ENCODE measurements at regions not wholly inside any gene's neighbourhood (a gene's known extent, or its start where the extent isn't known, plus 50 kb on each side); places are given as distances from the start of the nearest gene placed in this dataset.

GRCh38 chr5:125399885-125400284 is 653.4 kb upstream of the ZNF608 start:
- TF ChIP-seq POLR2A (IDR thresholded peaks at IDR 0.05) = no peak
- Histone ChIP-seq H3K36me3 (no peaks in the 10 kb centered on the region), H3K27me3 (no peaks in the 10 kb centered on the region), H3K27ac (no peak overlapping the region), H3K9me3 (peaks cover 0 to 10% (median 3%) of the 10 kb centered on the region in 12 donors), H3K4me3 (no peak overlapping the region), H3K4me1 (no peaks in the 10 kb centered on the region)
- ATAC-seq (no peak), DNase-seq (no peak)
- 92 to 97% (median 96%) methylated on average over 3 of the region's 3 CpGs for WGBS, 4 donors
- intact Hi-C loops (cut with DNase I) = no loop called here

- WGBS, 4 donors = 78 to 91% (median 83%) methylated on average over 5 of the region's 5 CpGs
- intact Hi-C loops (cut with DNase I) = no loop called here
- DNase-seq (no peak), ATAC-seq (no peak)
- Histone ChIP-seq H3K27me3 (no peaks in the 10 kb centered on the region), H3K4me3 (no peak overlapping the region), H3K36me3 (no peaks in the 10 kb centered on the region), H3K9me3 (peaks cover 0 to 12% (median under 1%) of the 10 kb centered on the region in 12 donors), H3K4me1 (no peaks in the 10 kb centered on the region), H3K27ac (no peak overlapping the region)
- TF ChIP-seq CTCF (IDR thresholded peaks at IDR 0.05) (no peak), POLR2A (IDR thresholded peaks at IDR 0.05) (no peak)
These were observed 655.5 kb upstream of the ZNF608 start for GRCh38 chr5:125401724-125402622.

GRCh38 chr5:125402787-125403186 is 656.3 kb upstream of the ZNF608 start:
- peaks cover 0 to 11% (median 0%) of the 10 kb centered on the region in 12 donors for H3K9me3 ChIP-seq
- TF ChIP-seq CTCF (IDR thresholded peaks at IDR 0.05) (no peak), POLR2A (IDR thresholded peaks at IDR 0.05) (no peak)
- H3K27me3 ChIP-seq = no peaks in the 10 kb centered on the region
- no peaks in the 10 kb centered on the region for H3K36me3 ChIP-seq
- no peaks in the 10 kb centered on the region for H3K4me1 ChIP-seq
- WGBS, 4 donors = 87 to 92% (median 91%) methylated on average over 4 of the region's 4 CpGs
- intact Hi-C loops (cut with DNase I) = no loop called here
- no peak for ATAC-seq
- no peak overlapping the region for H3K27ac ChIP-seq
- no peak for DNase-seq
- no peak overlapping the region for H3K4me3 ChIP-seq

- Histone ChIP-seq H3K4me1 (peaks cover 0 to 4% (median 0%) of the 10 kb centered on the region in 12 donors), H3K27ac (no peak overlapping the region), H3K9me3 (peaks cover 0 to 11% (median 0%) of the 10 kb centered on the region in 12 donors), H3K27me3 (no peaks in the 10 kb centered on the region), H3K4me3 (no peak overlapping the region), H3K36me3 (no peaks in the 10 kb centered on the region)
- 83 to 93% (median 85%) methylated on average over 5 of the region's 5 CpGs for WGBS, 4 donors
- ATAC-seq = no peak
- TF ChIP-seq CTCF (IDR thresholded peaks at IDR 0.05) (no peak), POLR2A (IDR thresholded peaks at IDR 0.05) (no peak)
- DNase-seq = no peak
- intact Hi-C loops (cut with DNase I) = no loop called here
These were observed 657.6 kb upstream of the ZNF608 start for GRCh38 chr5:125404056-125404455.
